ENCODE measurements at regions not wholly inside any gene's neighbourhood (a gene's known extent, or its start where the extent isn't known, plus 50 kb on each side); places are given as distances from the start of the nearest gene placed in this dataset.

DNA sequence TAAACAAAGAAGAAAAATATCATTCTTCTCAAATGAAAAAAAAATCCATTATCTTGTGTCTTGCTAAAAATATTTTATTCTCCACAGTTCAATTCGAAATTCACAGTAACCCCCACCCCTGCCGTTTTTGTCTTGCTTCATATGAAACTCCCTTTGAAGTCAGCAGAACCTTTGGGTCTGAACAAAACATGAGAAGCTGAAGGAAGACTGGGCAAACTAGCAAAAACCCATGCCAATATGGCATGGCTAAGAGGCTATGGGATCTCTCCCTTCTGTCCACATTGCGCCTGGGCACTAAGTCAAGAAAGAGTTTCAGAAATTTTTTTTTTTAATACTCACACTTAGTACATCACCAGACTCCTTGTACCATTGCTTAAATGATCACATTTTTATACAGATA, 136.0 kb upstream of the SMIM31 start:
- H3K9me3 ChIP-seq (ENCODE audit: control insufficient read depth, insufficient read depth, low read depth, low read length), result no peaks in the 10 kb centered on the region
- no peaks in the 10 kb centered on the region for H3K36me3 ChIP-seq (ENCODE audit: control insufficient read depth in 2 of 2, insufficient read depth in 1 of 2, low read length in 2 of 2)
- H3K4me1 ChIP-seq (ENCODE audit: control insufficient read depth, insufficient read depth, low read length), result no peaks in the 10 kb centered on the region
- ChIA-PET POLR2A (no interaction called here), CTCF (no interaction called here)
- H3K4me3 ChIP-seq (ENCODE audit: low read depth, low read length), result no peak overlapping the region
- TF ChIP-seq, protein P1, sequence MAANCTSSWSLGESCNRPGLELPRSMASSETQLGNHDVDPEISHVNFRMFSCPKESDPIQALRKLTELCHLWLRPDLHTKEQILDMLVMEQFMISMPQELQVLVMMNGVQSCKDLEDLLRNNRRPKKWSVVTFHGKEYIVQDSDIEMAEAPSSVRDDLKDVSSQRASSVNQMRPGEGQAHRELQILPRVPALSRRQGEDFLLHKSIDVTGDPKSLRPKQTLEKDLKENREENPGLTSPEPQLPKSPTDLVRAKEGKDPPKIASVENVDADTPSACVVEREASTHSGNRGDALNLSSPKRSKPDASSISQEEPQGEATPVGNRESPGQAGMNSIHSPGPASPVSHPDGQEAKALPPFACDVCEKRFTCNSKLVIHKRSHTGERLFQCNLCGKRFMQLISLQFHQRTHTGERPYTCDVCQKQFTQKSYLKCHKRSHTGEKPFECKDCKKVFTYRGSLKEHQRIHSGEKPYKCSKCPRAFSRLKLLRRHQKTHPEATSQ (tag by site-specific recombination; IDR thresholded peaks at IDR 0.05), result no peak
- TF ChIP-seq ZNF785 (tag by site-specific recombination; IDR thresholded peaks at IDR 0.05) (no peak), ZNF768 (tag by site-specific recombination; IDR thresholded peaks at IDR 0.05) (no peak), SP2 (tag by site-specific recombination; IDR thresholded peaks at IDR 0.05) (no peak), ZNF654 (tag by site-specific recombination; IDR thresholded peaks at IDR 0.05; ENCODE audit: low read depth) (no peak), ZNF610 (tag by site-specific recombination; IDR thresholded peaks at IDR 0.05; ENCODE audit: borderline replicate concordance) (no peak), ZNF175 (tag by site-specific recombination; IDR thresholded peaks at IDR 0.05) (no peak), SP3 (tag by site-specific recombination; IDR thresholded peaks at IDR 0.05) (no peak)
- TF ChIP-seq, protein P2, sequence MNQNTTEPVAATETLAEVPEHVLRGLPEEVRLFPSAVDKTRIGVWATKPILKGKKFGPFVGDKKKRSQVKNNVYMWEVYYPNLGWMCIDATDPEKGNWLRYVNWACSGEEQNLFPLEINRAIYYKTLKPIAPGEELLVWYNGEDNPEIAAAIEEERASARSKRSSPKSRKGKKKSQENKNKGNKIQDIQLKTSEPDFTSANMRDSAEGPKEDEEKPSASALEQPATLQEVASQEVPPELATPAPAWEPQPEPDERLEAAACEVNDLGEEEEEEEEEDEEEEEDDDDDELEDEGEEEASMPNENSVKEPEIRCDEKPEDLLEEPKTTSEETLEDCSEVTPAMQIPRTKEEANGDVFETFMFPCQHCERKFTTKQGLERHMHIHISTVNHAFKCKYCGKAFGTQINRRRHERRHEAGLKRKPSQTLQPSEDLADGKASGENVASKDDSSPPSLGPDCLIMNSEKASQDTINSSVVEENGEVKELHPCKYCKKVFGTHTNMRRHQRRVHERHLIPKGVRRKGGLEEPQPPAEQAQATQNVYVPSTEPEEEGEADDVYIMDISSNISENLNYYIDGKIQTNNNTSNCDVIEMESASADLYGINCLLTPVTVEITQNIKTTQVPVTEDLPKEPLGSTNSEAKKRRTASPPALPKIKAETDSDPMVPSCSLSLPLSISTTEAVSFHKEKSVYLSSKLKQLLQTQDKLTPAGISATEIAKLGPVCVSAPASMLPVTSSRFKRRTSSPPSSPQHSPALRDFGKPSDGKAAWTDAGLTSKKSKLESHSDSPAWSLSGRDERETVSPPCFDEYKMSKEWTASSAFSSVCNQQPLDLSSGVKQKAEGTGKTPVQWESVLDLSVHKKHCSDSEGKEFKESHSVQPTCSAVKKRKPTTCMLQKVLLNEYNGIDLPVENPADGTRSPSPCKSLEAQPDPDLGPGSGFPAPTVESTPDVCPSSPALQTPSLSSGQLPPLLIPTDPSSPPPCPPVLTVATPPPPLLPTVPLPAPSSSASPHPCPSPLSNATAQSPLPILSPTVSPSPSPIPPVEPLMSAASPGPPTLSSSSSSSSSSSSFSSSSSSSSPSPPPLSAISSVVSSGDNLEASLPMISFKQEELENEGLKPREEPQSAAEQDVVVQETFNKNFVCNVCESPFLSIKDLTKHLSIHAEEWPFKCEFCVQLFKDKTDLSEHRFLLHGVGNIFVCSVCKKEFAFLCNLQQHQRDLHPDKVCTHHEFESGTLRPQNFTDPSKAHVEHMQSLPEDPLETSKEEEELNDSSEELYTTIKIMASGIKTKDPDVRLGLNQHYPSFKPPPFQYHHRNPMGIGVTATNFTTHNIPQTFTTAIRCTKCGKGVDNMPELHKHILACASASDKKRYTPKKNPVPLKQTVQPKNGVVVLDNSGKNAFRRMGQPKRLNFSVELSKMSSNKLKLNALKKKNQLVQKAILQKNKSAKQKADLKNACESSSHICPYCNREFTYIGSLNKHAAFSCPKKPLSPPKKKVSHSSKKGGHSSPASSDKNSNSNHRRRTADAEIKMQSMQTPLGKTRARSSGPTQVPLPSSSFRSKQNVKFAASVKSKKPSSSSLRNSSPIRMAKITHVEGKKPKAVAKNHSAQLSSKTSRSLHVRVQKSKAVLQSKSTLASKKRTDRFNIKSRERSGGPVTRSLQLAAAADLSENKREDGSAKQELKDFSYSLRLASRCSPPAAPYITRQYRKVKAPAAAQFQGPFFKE (tag by site-specific recombination; IDR thresholded peaks at IDR 0.05; ENCODE audit: borderline replicate concordance), result no peak
- TF ChIP-seq, protein P3, sequence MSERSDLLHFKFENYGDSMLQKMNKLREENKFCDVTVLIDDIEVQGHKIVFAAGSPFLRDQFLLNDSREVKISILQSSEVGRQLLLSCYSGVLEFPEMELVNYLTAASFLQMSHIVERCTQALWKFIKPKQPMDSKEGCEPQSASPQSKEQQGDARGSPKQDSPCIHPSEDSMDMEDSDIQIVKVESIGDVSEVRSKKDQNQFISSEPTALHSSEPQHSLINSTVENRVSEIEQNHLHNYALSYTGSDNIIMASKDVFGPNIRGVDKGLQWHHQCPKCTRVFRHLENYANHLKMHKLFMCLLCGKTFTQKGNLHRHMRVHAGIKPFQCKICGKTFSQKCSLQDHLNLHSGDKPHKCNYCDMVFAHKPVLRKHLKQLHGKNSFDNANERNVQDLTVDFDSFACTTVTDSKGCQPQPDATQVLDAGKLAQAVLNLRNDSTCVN (tag by site-specific recombination; optimal IDR thresholded peaks at IDR 0.05), result no peak
- no peak overlapping the region for H3K27ac ChIP-seq (ENCODE audit: extremely low read depth, low read depth, low read length)

DNA sequence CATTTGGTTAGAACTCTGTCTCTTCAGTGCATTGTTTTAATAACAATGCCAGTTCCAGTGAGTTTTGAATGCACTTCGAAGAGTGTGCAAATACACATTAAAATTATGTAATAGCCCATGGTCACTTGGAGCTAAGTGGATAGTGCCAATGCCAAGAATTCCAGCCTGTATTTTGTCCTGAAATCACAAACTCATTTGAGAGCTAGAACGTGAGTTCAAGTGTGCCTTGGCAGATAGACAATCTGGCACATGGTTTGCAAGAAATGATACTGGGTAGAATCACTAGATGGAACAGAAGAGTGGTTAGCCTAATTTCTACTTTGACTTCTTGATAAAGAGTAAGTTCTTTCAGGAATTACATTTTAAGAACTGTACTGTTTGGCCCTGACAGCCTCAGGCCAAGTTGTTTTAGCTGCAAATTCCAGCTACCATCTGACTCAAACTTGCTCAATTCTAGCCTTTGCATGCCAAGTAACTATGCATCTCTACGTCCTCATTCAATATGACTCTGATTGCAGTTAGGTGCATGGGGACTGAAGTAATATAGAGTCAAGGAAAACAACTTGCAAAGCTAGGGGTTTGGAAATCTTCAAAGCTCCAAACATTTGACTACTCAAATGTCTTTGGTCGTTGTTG, 131.9 kb upstream of the SMIM31 start:
- ChIA-PET POLR2A (no interaction called here), CTCF (no interaction called here)
- H3K4me1 ChIP-seq (ENCODE audit: control insufficient read depth, insufficient read depth, low read length), result no peaks in the 10 kb centered on the region
- no peaks in the 10 kb centered on the region for H3K9me3 ChIP-seq (ENCODE audit: control insufficient read depth, insufficient read depth, low read depth, low read length)
- no peak overlapping the region for H3K4me3 ChIP-seq (ENCODE audit: low read depth, low read length)
- TF ChIP-seq ZNF433 (tag by site-specific recombination; IDR thresholded peaks at IDR 0.05; ENCODE audit: low read depth), result no peak
- no peak for TF ChIP-seq ZNF214 (tag by site-specific recombination; IDR thresholded peaks at IDR 0.05; ENCODE audit: borderline replicate concordance)
- no peak for TF ChIP-seq ZNF202 (tag by site-specific recombination; IDR thresholded peaks at IDR 0.05; ENCODE audit: borderline replicate concordance)
- TF ChIP-seq KLF1 (tag by site-specific recombination; IDR thresholded peaks at IDR 0.05), result no peak
- TF ChIP-seq ZNF658 (tag by site-specific recombination; IDR thresholded peaks at IDR 0.05), result no peak
- TF ChIP-seq ZNF2 (tag by site-specific recombination; IDR thresholded peaks at IDR 0.05), result no peak
- no peak for TF ChIP-seq KLF9 (tag by site-specific recombination; IDR thresholded peaks at IDR 0.05; ENCODE audit: low read depth)
- TF ChIP-seq ZNF596 (tag by site-specific recombination; IDR thresholded peaks at IDR 0.05), result no peak
- TF ChIP-seq ZNF571 (tag by site-specific recombination; IDR thresholded peaks at IDR 0.05), result no peak
- TF ChIP-seq ZBTB1 (tag by site-specific recombination; IDR thresholded peaks at IDR 0.05), result no peak
- TF ChIP-seq, protein P4, sequence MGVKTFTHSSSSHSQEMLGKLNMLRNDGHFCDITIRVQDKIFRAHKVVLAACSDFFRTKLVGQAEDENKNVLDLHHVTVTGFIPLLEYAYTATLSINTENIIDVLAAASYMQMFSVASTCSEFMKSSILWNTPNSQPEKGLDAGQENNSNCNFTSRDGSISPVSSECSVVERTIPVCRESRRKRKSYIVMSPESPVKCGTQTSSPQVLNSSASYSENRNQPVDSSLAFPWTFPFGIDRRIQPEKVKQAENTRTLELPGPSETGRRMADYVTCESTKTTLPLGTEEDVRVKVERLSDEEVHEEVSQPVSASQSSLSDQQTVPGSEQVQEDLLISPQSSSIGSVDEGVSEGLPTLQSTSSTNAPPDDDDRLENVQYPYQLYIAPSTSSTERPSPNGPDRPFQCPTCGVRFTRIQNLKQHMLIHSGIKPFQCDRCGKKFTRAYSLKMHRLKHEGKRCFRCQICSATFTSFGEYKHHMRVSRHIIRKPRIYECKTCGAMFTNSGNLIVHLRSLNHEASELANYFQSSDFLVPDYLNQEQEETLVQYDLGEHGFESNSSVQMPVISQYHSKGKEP (tag by site-specific recombination; IDR thresholded peaks at IDR 0.05), result no peak
- TF ChIP-seq ZNF350 (tag by site-specific recombination; IDR thresholded peaks at IDR 0.05), result no peak
- TF ChIP-seq SALL2 (tag by site-specific recombination; IDR thresholded peaks at IDR 0.05; ENCODE audit: borderline replicate concordance), result no peak
- H3K27ac ChIP-seq (ENCODE audit: extremely low read depth, low read depth, low read length), result no peak overlapping the region
- H3K36me3 ChIP-seq (ENCODE audit: control insufficient read depth in 2 of 2, insufficient read depth in 1 of 2, low read length in 2 of 2), result no peaks in the 10 kb centered on the region
